ENCODE measurements at regions not wholly inside any gene's neighbourhood (a gene's known extent, or its start where the extent isn't known, plus 50 kb on each side); places are given as distances from the start of the nearest gene placed in this dataset.
A peak's percentile ranks its signal among the peaks of the same experiment; 100 is the strongest.
"Not testable (repeated sequence)": the region's sequence is repeated elsewhere in the genome, so short reads cannot be mapped to it uniquely, and the experiment has no call there.

DNA sequence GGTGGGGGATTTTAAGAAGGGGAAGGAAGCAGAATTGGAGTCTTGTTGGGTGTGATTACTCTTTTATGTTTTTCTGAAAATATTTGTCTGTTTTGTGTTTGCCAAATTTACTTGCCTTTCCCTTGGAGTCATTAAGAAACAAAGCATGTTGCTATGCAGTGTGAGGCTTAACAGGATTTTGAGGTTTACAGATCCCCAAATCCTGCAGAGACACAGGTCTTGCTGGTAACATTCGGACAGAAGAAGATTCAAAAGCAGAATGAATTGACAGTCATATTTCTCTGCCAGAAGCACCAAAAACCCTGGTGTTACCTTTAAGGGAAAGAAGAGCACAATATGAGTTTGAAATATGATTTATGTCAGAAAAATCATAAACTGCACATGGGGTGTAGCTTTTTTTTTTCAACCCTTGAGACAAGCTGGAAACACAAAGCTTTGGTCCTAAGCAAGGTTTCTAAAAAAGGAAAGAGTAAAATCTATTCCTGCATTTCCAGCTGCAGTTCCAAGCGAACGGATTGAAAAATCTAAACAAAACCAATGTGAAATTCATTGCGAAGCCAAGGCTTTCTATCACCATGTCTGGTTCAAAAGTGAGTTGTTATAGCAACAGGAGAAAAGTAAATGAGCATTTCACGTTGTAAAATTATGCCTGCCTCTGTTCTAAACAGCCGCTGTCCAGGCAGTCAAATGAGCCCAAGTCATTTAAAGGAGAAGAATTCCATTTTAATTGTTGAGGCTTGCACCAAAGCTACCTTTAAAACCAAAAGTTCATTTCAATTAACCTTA, 358.9 kb upstream of the SASH1 start:
- no peak for ATAC-seq
- H3K27ac Mint-ChIP-seq = no peak overlapping the region
- H3K27me3 Mint-ChIP-seq = no peaks in the 10 kb centered on the region
- H3K4me1 Mint-ChIP-seq = no peaks in the 10 kb centered on the region
- no peak for DNase-seq
- peaks cover 5 to 6% of the 10 kb centered on the region in 2 donors for H3K9me3 Mint-ChIP-seq
- no peak overlapping the region for H3K4me3 Mint-ChIP-seq

DNA sequence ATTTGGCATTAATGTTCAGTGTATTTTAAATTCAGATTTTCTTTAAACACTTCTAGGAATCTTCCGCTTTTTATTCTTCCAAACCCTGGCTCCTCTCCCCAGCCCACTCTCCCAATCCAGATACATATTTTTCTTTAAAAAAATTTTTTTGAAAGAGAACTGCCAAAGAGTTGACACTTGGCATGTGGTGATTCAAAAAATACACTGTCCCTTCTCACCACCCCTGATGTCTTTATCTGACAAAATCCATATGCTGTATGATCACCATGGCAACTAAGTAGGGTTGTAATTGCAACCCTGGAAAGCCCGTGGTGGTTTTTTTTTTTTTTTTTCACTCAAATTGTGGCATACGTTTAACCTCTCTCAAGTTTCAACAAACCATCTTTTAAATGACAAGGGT, 355.8 kb upstream of the SASH1 start:
- Mint-ChIP-seq H3K27me3 (no peaks in the 10 kb centered on the region), H3K9me3 (peaks cover 6 to 9% of the 10 kb centered on the region in 2 donors), H3K27ac (no peak overlapping the region), H3K4me1 (no peaks in the 10 kb centered on the region), H3K4me3 (no peak overlapping the region)
- ATAC-seq (no peak), DNase-seq (no peak)

DNA sequence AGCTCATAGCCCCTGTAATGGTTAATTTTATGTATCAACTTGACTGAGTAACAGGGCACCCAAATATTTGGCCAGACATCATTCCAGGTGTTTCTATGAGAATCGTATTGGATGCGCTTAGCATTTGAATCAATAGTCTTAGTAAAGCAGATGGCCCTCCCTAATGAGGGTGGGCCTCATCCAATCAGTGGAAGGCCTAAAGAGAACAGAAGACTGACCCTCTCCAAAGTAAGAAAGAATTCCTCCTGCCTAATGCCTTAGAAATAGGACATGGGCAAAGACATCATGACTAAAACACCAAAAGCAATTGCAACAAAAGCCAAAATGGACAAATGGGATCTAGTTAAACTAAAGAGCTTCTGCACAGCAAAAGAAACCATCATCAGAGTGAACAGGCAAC, 352.5 kb upstream of the SASH1 start:
- peaks cover 6 to 12% of the 10 kb centered on the region in 2 donors for H3K9me3 Mint-ChIP-seq
- ATAC-seq (no peak), DNase-seq (no peak)
- no peak overlapping the region for H3K4me3 Mint-ChIP-seq
- no peaks in the 10 kb centered on the region for H3K27me3 Mint-ChIP-seq
- no peak overlapping the region for H3K27ac Mint-ChIP-seq
- H3K4me1 Mint-ChIP-seq = no peaks in the 10 kb centered on the region

DNA sequence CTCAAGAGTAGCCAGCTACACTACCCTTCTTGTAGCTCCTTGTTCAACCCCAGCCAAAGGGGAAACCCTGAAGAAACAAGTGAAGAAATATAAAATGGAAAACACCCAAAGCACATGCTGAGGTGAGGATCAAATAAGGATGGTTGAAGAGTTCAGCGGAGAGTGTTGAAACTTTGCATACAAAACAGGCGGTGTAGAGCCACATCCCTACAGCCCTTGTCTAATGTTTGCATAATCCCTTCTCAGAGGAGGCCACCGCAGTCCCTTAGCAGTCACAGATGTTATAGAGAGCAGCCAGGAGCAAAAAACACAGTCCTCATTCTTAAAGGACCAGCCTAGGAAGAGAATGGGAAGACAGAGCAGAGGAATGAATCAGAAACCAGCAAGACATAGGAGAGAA, 350.7 kb upstream of the SASH1 start:
- H3K9me3 Mint-ChIP-seq = peaks cover 0 to 12% of the 10 kb centered on the region in 2 donors
- no peaks in the 10 kb centered on the region for H3K27me3 Mint-ChIP-seq
- H3K4me3 Mint-ChIP-seq = no peak overlapping the region
- H3K27ac Mint-ChIP-seq = no peak overlapping the region
- no peak for ATAC-seq
- H3K4me1 Mint-ChIP-seq = no peaks in the 10 kb centered on the region
- DNase-seq = no peak

DNA sequence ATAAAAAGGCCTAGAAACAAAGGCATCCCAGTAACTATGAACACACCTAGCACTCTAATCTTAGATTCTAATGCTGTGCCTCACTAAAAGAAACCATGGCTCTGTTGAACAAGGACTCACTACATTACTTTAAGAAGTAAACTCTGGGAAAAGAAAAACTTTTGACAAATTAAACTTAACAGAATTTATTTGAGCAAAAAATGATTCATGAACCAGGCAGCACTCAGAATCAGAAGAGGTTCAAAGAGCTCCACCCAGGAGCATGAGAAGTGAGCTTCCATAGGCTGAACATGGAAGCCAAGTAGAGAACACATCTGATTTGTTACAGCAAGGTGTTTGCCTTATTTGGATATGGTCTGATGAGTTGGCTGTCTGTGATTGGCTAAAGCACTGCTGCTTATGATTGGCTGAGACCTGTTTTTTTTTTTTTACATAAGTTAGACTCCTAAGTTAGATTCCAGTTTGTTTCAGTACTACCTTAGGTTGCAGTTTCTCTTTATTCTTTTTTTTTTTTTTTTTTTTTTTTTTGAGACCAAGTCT, 343.6 kb upstream of the SASH1 start:
- no peaks in the 10 kb centered on the region for H3K27me3 Mint-ChIP-seq
- DNase-seq (no peak), ATAC-seq (no peak)
- no peak overlapping the region for H3K4me3 Mint-ChIP-seq
- no peaks in the 10 kb centered on the region for H3K4me1 Mint-ChIP-seq
- peaks cover 0 to 4% of the 10 kb centered on the region in 2 donors for H3K9me3 Mint-ChIP-seq
- H3K27ac Mint-ChIP-seq = no peak overlapping the region

DNA sequence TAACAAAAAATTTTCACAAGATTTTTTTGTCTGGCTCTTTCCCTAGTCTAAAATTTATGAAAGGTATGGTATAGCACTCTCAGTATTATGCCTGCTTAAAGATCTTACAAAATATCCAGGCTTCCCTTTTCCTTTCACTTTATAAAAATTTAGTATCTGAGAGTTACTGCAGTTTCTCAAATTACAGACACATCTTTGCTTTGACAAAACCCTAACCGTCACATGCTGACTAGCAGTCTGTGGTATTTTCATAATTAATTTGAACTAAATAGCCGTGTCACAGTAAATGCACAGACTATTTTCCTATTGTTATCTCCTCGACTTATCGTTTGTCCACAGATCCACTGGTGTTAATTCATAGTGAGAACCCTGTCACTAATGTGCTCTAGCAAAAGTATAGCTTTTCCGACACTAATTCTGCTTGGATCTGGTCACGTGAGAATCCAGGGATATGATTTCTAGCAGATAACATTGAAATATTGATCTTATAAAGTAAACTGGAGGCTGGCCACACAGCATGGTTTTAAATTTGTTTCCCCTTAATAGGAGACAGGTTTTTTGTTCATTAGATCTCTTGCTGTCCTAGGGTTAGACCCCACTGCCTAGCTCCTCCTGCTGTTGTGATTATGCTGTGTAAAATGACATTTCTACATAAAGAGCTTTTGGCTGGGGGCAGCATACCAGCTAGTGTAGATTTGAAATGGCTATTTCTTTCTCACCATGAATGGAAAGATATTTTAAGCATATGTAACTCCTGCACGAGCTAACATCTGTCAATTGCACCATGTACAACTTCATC, 340.6 kb upstream of the SASH1 start:
- Mint-ChIP-seq H3K4me1 (no peaks in the 10 kb centered on the region), H3K27me3 (no peaks in the 10 kb centered on the region), H3K4me3 (no peak overlapping the region), H3K27ac (no peak overlapping the region), H3K9me3 (peaks cover 4 to 6% of the 10 kb centered on the region in 2 donors)
- no peak for DNase-seq
- no peak for ATAC-seq

DNA sequence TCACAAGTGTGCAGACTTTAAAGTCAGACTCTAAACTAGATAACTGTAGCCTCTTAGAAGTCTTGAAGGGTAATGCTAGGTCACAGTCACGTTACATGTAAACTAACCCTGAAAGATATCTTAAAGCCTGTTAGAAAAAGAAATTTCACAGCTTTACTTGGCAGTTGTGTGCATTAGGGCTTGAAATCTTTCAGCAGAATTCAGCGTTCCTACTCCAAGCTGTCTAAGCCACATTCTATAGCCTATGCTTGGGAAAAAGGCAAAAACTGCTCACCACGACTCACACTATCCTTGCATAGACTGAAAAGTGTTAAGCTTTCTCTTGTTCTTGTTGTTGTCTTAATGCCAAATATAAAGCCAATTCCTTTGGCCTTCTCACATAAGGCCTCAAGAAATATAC, 338.0 kb upstream of the SASH1 start:
- Mint-ChIP-seq H3K27ac (no peak overlapping the region), H3K9me3 (peaks cover 4 to 7% of the 10 kb centered on the region in 2 donors), H3K4me1 (no peaks in the 10 kb centered on the region), H3K27me3 (no peaks in the 10 kb centered on the region), H3K4me3 (no peak overlapping the region)
- DNase-seq (no peak), ATAC-seq (no peak)

DNA sequence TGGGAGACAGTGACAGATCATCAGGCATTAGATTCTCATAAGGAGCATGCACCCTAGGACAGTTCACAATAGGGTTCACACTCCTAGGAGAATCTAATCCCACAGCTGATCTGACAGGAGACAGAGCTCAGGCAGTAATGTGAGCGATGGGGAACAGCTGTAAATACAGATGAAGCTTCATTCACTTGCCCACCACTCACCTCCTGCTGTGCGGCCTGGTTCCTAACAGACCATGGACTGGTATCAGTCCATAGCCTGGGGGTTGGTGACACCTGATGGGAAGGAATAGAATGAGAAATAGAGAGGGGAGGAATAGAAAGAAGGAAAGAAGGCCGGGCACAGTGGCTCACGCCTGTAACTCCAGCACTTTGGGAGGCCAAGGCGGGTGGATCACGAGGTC, 336.8 kb upstream of the SASH1 start:
- DNase-seq (no peak), ATAC-seq (no peak)
- Mint-ChIP-seq H3K27ac (peak overlapping the region in 1 of 2 donors; percentile 43), H3K27me3 (no peaks in the 10 kb centered on the region), H3K4me1 (no peaks in the 10 kb centered on the region), H3K9me3 (peaks cover 5 to 19% of the 10 kb centered on the region in 2 donors), H3K4me3 (no peak overlapping the region)

DNA sequence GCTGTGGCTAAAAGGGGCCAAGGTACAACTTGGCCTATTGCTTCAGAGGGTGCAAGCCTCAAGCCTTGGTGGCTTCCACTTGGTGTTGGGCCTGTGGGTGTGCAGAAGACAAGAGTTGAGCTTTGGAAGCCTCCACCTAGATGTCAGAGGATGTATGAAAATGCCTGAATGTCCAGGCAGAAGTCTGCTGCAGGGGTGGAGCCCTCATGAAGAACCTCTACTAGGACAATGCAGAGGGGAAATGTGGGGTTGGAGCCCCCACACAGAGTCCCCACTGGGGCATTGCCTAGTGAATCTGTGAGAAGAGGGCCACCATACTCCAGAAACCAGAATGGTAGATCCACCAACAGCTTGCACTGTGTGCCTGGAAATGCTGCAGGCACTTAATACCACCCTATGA, 332.1 kb upstream of the SASH1 start:
- not testable (repeated sequence) for H3K4me3 Mint-ChIP-seq, H3K27ac Mint-ChIP-seq, H3K4me1 Mint-ChIP-seq, DNase-seq, ATAC-seq, H3K27me3 Mint-ChIP-seq
- peaks cover 15 to 30% of the 10 kb centered on the region in 2 donors for H3K9me3 Mint-ChIP-seq

DNA sequence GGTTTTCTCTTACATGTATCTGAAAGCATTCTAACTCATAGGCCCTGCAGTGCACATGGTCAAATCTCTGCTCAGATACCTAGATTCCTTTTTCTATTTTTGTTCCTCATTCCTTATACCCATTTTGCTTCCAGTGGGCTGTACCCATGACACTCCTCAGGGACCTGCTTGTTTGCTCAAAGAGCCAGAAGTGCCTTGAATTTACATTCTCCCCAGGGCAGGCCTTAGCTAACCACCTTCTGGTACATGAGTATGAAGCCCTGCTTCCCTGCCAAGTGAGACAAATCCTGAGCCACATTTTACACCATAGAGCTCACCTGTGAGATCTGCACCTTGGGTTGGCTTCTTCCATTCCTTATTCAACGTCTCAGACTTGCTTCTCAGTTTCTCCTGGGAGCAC, 326.6 kb upstream of the SASH1 start:
- Mint-ChIP-seq H3K9me3 (peaks cover 10 to 16% of the 10 kb centered on the region in 2 donors), H3K4me1 (no peaks in the 10 kb centered on the region), H3K27ac (peak overlapping the region in 1 of 2 donors; percentile 55), H3K4me3 (no peak overlapping the region), H3K27me3 (no peaks in the 10 kb centered on the region)
- no peak for DNase-seq
- ATAC-seq = no peak

DNA sequence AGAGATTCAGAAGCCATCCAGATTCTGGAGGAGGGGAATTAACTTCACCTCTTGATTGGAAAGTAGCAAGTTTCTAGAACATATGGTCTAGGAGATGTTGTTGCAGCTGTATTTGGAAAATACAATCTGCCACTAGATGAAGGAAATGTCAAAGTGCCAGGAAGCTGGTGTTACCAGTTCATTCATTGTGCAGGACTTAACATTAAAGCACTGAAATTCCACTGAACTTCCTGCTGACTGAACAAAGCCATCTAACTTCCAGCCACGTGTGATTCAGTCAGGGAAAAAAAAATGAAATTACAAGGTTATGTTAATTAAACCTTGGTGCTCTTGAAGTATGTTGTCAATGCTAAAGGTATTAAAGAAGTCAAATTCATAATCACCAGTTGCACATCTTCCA, 321.5 kb upstream of the SASH1 start:
- DNase-seq (no peak), ATAC-seq (no peak)
- peaks cover 0 to 14% of the 10 kb centered on the region in 2 donors for H3K9me3 Mint-ChIP-seq
- H3K27me3 Mint-ChIP-seq = no peaks in the 10 kb centered on the region
- no peak overlapping the region for H3K4me3 Mint-ChIP-seq
- no peak overlapping the region for H3K27ac Mint-ChIP-seq
- H3K4me1 Mint-ChIP-seq = no peaks in the 10 kb centered on the region

DNA sequence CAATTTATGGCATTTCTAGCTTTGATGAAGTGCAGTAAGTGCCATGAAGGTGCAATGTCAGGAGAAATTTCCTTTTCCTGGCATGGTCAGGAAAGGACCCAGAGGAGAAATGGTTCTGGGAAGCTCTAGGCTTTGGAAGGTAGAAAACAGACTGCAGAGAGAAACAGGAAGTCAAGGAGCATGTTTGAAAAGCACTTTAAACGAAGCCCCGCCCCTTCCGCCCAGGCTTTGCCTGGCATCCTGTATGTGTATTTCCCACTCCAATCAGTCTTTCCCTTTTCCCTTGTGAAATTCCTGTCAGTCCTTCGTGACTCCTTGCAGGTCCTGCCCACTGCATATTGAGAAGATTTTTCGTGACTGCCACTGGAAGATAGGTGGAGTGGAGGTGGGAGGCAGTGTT, 320.9 kb upstream of the SASH1 start:
- Mint-ChIP-seq H3K9me3 (peaks cover 0 to 14% of the 10 kb centered on the region in 2 donors), H3K4me3 (no peak overlapping the region), H3K4me1 (no peaks in the 10 kb centered on the region), H3K27ac (no peak overlapping the region), H3K27me3 (no peaks in the 10 kb centered on the region)
- DNase-seq (no peak), ATAC-seq (no peak)

DNA sequence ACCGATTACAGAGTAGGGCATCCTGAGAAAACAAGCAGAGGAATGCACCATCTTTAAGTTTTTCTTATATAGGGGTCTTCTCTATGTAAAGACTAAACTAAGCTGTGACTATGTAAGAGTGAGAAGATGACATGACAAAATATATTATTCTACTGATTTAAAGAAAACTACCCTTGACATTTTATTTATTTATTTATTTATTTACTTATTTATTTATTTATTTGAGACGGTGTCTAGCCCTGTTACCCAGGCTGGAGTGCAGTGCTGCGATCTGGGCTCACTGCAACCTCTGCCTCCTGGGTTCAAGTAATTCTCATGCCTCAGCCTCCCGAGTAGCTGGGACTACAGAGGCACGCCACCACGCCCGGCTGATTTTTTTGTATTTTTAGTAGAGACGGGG, 320.4 kb upstream of the SASH1 start:
- not testable (repeated sequence) for H3K27ac Mint-ChIP-seq, H3K4me1 Mint-ChIP-seq, H3K4me3 Mint-ChIP-seq, ATAC-seq, H3K27me3 Mint-ChIP-seq, DNase-seq
- H3K9me3 Mint-ChIP-seq = peaks cover 0 to 14% of the 10 kb centered on the region in 2 donors

DNA sequence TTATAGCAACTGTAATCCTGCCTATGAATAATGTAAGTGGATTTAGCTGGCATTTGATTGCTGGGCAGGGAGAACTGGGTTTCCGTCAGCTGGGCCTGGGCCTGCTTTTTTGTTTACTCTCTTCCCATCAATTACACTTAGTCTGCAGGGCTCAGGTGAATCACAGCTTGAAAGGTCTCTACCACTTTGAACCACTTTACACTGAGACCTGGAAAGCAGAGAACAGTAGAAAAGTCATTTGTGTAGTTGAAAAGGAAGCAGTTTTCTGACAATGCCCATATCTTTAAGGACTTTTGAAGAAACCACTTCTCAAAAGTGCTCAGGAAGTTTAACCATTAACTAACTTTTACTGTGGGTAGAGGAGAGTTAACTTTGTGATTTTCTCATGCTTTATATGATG, 315.4 kb upstream of the SASH1 start:
- Mint-ChIP-seq H3K9me3 (peaks cover 0 to 7% of the 10 kb centered on the region in 2 donors), H3K27me3 (no peaks in the 10 kb centered on the region), H3K4me1 (no peaks in the 10 kb centered on the region), H3K27ac (no peak overlapping the region), H3K4me3 (no peak overlapping the region)
- ATAC-seq (no peak), DNase-seq (no peak)

DNA sequence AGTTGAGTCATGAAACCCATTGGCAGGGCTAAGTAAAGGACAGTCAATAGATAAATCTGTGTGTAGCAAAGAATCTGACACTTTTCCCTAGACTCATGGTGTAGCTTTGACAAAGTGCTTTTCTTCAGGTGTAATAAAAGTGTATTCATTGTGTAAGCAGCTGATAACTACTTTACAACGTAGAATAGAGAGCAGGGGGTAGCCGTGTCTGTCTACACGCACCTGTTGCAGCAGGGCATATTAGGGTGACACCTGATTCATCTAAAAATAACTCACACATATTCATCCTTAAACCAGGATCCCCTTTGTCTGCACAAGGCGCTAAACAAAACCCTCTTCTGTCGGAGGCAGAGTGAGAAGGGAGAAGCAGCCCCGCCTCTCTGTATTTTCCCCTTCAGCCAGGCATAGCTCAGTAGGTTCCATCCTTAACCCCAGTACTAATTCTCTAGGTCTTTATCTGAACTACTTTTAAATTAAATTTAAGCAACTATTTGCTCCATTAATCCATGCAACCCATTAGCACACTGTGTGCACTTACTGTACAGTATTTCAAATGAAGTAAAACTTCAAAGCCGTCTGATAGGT, 306.7 kb upstream of the SASH1 start:
- H3K4me3 Mint-ChIP-seq = no peak overlapping the region
- no peak for ATAC-seq

DNA sequence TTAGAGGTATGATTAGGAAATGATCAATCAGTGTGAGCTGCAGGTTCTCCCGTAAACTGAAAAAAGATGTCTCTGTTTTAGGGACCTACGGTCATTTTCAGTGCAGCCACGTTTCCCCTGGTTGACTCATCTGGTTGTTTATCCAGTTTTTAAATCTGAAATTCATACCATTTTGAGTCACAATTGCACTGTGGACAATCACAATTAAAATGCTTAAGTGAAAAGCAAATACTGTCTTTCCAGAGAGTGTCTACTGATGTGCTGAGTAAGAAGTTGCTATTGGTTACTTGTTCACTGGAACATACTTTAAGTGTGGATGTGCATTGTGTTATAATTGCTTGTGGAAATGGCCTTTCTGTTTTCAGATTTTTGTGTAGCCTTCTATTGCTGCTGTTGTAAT, 305.1 kb upstream of the SASH1 start:
- Mint-ChIP-seq H3K9me3 (no peaks in the 10 kb centered on the region), H3K27me3 (no peaks in the 10 kb centered on the region), H3K27ac (no peak overlapping the region), H3K4me3 (no peak overlapping the region), H3K4me1 (no peaks in the 10 kb centered on the region)
- DNase-seq (no peak), ATAC-seq (no peak)

More for the DNA sequence above, 306.7 kb upstream of the SASH1 start:
- no peak for DNase-seq
- no peak overlapping the region for H3K27ac Mint-ChIP-seq
- H3K9me3 Mint-ChIP-seq = no peaks in the 10 kb centered on the region
- H3K4me1 Mint-ChIP-seq = no peaks in the 10 kb centered on the region
- no peaks in the 10 kb centered on the region for H3K27me3 Mint-ChIP-seq
